Middle frontal gyrus (tissue), 1 donor: ENCODE measurements at regions not wholly inside any gene's neighbourhood (a gene's known extent, or its start where the extent isn't known, plus 50 kb on each side); places are given as distances from the start of the nearest gene placed in this dataset.

Source experiments
- DNase-seq: peaks from one replicate; pipeline ENCODE4 v3.0.0-alpha.2; 2015; ENCODE audit warnings: low spot score; ENCODE audit errors: extremely low spot score

DNA sequence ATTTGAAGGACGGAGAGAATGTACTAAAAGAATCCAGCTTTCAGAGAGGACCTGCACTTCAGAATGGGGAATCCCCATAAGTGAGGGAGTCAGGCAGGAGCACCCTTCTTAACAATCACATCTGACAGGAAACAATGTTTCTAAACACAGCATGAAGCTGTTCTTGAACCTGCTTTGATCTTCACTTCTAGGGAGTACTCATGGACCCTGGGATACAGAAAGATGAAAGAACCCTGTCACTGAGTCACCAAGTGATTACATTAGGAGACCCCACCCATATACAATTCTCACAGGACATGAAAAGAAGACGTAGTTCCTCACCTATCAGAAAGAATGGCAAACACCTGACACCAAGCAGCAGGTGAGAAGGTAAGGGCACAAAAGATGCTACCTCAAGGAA lies 296.9 kb upstream of the ZC3H12C start:
- no peak for DNase-seq

GRCh38 chr11:109798521-109798920 lies 294.7 kb upstream of the ZC3H12C start:
- no peak for DNase-seq

DNA sequence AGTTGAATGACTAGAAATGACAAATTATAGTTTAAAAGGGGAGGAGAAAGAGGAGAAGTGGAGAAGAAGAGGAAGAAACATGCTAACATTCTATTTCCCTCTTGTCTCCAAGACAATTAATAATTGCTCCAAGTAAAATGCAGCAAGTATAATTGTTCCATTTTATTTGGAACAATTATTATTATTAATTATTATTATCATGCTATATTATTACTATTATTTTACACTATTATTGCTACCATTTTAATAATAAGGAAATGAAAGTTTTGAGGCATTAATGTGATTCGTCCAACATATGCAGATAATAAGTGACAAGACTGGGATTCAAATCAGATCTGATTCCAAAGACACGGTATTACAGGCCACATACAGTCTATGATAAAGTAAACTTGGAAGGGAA lies 293.6 kb upstream of the ZC3H12C start:
- no peak for DNase-seq

DNA sequence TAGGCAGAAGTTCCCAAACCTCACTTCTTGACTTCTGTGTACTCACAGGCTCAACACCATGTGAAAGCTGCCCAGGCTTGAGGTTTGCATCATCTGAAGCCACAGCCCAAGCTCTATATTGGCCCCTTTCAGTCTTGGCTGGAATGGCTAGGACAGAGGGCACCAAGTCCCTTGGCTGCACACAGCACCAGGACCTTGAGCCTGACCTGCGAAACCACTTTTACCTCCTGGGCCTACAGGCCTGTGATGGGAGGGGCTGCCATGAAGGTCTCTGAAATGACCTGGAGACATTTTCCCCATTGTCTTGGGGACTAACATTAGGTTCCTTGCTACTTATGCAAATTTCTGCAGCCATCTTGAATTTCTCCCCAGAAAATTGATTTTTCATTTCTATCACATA lies 288.3 kb upstream of the ZC3H12C start:
- DNase-seq = no peak

DNA sequence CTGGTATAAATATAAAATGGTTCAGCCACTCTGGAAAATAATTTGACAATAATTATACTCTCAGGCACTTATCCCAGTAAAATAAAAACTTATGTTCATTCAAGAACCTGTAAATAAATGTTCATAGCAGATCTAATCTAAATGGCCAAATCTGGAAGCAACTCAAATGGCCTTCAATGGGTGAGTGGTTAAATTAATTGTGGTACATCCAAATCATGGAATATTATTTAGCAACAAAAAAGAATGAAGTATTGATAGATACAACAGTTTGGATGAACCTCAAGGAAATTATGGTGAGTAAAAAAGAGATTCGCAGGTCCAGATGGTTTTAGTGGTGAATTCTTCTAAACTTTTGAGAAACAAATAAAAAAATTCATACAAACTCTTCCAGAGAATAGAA lies 287.0 kb upstream of the ZC3H12C start:
- no peak for DNase-seq

DNA sequence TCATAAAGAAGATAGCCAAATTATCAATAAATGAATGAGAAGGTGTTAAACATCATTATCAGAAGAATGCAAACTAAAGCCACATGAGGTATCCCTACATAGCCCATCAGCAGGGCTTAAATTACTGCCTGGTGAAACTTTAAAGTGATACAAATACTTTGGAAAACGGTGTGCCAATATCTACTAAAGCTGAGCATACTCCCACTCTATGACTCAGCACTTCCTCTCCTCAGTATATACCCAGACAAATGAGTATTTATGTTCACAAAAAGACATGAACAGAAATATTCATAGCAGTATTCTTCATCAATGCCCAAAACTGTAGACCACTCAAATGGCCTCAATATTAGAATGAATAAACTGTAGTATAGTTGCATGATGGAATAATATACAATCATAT lies 284.6 kb upstream of the ZC3H12C start:
- no peak for DNase-seq

GRCh38 chr11:109814824-109815223 lies 278.4 kb upstream of the ZC3H12C start:
- no peak for DNase-seq

- DNase-seq = peak; percentile 65
These were observed 277.6 kb upstream of the ZC3H12C start for GRCh38 chr11:109815500-109816150.

DNA sequence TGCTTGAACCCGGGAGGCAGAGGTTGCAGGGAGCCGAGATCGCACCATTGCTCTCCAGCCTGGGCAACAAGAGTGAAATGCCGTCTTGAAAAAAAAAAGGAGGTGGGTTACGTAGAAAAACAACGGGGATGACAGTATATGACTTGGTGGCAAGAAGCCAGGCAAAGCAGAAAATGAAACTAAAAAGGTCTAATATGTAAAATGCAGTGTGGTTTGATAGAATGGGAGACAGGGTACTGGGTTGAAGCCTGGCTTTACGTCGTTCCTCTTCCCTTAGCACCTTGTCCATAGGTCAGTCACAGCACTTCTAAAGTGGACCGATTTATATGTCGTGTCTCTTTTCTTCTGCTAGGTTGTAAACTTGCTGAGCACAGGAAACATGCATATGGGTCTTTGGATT lies 274.9 kb upstream of the ZC3H12C start:
- DNase-seq = no peak

- DNase-seq = no peak
These were observed 273.8 kb upstream of the ZC3H12C start for GRCh38 chr11:109819410-109819809.

GRCh38 chr11:109821511-109821910 lies 271.7 kb upstream of the ZC3H12C start:
- no peak for DNase-seq

- no peak for DNase-seq
These were observed 270.6 kb upstream of the ZC3H12C start for GRCh38 chr11:109822436-109823102.

GRCh38 chr11:109828387-109828786 lies 264.8 kb upstream of the ZC3H12C start:
- DNase-seq = no peak

- DNase-seq = no peak
These were observed 255.2 kb upstream of the ZC3H12C start for GRCh38 chr11:109838026-109838425.

DNA sequence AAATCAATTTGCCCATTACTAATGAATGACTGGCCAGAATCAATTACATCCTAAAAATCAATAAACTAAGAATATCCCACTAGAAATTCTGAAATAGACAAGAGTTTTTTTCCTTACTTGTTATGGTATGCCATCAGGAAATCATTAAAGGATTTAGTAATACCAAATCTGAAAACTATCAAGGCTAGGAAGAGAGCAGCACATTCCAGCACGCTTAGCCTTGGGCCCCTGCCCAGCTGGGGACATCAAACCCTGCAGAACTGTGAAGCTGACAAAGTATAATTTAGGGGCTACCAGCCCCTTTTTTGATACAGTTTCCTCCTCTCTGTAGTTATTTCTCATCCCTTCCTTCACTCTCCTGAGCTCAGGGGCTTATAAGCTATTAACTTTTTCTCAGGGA lies 247.8 kb upstream of the ZC3H12C start:
- DNase-seq = no peak

DNA sequence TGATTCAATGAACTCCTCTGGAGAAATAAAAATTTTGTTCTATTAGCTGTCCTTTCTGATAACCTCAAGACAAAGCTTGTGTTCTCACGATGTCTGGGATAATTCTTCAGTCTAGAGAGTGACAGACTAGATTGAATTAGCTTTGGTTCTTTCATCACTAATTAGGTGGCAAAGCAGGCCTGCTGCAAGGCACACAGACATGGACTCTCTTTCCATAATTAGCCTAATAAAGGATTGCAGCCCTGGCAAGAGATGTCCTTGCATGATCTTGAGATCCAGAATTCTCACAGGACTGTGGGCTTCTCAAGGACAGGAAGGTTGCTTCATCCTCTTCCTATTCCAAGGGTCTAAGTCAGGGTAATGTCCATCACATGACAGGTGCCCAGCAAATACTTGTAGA lies 245.6 kb upstream of the ZC3H12C start:
- no peak for DNase-seq

DNA sequence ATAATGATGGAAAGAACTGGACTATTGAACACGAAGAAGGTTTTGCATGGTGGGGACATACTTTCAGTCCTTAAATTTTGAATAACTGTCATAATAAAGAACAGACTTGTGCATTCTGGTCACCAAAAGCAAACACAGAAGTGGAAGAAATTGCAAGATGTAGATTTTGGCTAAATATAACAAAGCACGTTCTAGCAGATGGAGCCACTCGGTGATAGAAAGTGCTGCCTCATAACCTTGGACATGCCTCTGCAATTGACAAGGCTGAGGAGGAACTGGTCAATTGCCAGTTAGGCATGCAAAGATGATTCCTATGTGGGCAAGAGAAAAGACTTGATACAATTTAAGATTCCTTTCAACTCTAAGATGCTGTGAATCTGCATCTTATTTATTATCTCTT lies 244.1 kb upstream of the ZC3H12C start:
- no peak for DNase-seq

DNA sequence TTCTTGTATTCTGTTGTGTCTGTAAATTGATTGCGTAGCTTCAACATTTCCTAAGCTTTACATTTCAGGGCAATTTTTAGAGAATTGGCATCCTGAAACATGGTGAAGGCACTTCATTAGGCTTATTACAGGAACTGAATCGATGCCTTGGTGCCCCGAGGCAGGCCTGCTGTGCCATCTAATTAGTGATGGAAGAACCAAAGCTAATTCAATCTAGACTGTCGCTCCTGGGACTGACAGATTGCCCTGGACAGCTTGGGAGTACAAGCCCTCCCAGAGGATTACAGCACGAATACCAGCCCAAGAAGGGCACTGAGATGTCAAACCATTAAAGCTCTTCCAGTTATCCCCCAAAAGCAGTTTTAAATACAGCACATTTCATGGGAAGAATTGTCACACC lies 243.2 kb upstream of the ZC3H12C start:
- no peak for DNase-seq

GRCh38 chr11:109851780-109852390 lies 241.3 kb upstream of the ZC3H12C start:
- no peak for DNase-seq

GRCh38 chr11:109853156-109853776 lies 239.9 kb upstream of the ZC3H12C start:
- no peak for DNase-seq

GRCh38 chr11:109854731-109855130 lies 238.5 kb upstream of the ZC3H12C start:
- DNase-seq = no peak

GRCh38 chr11:109856928-109857327 lies 236.3 kb upstream of the ZC3H12C start:
- no peak for DNase-seq
